ENCODE measurements at regions not wholly inside any gene's neighbourhood (a gene's known extent, or its start where the extent isn't known, plus 50 kb on each side); places are given as distances from the start of the nearest gene placed in this dataset.

- TF ChIP-seq ZNF462 (CRISPR knock-in tag; IDR thresholded peaks at IDR 0.05) (no peak), EZH2phosphoT487 (IDR thresholded peaks at IDR 0.05; ENCODE audit: unreplicated experiment) (no peak), ETS1 (IDR thresholded peaks at IDR 0.05) (no peak)
Observed at GRCh38 chr13:84566780-84567179, 684.5 kb upstream of the SLITRK1 start (continued).

GRCh38 chr13:84563611-84564010 lies 681.3 kb upstream of the SLITRK1 start:
- Histone ChIP-seq H3K4me2 (no peak overlapping the region), H4K20me1 (replicated peaks; ENCODE audit: insufficient read depth) (no peaks in the 10 kb centered on the region), H3K9me2 (ENCODE audit: insufficient read depth) (peaks cover 4% of the 10 kb centered on the region), H3K4me3 (no peak overlapping the region), H3K36me3 (ENCODE audit: insufficient read depth) (no peaks in the 10 kb centered on the region), H3F3A (replicated peaks; ENCODE audit: low read depth) (no peaks in the 10 kb centered on the region), H3K27me3 (ENCODE audit: insufficient read depth) (no peaks in the 10 kb centered on the region), H3K27ac (ENCODE audit: low read depth) (no peak overlapping the region), H3K79me2 (replicated peaks; ENCODE audit: insufficient read depth) (no peaks in the 10 kb centered on the region), H2AFZ (0 out of 2 replicates have a peak overlapping the region, but pooled peaks have one; percentile 6), H3K4me1 (ENCODE audit: insufficient read depth) (no peaks in the 10 kb centered on the region)
- H3K27ac Mint-ChIP-seq = no peak overlapping the region; the same call in 1 of the 2 replicates
- no peak for ATAC-seq
- H3K9me3 Mint-ChIP-seq = peaks cover 21% of the 10 kb centered on the region
- DNase-seq (ENCODE audit: low spot score) = no peak
- no peaks in the 10 kb centered on the region for H3K4me1 Mint-ChIP-seq
- peaks cover 17% of the 10 kb centered on the region for H3K36me3 Mint-ChIP-seq (ENCODE audit: low read depth)
- no peak overlapping the region for H3K4me3 Mint-ChIP-seq
- H3K27me3 Mint-ChIP-seq (ENCODE audit: insufficient read depth, low read depth, poor library complexity) = no peaks in the 10 kb centered on the region
- TF ChIP-seq STAT1 (IDR thresholded peaks at IDR 0.05; ENCODE audit: unreplicated experiment) (no peak), EZH2phosphoT487 (IDR thresholded peaks at IDR 0.05; ENCODE audit: unreplicated experiment) (no peak), CREB1 (CRISPR knock-in tag; IDR thresholded peaks at IDR 0.05; ENCODE audit: low read depth) (no peak), ZNF114 (CRISPR knock-in tag; IDR thresholded peaks at IDR 0.05) (no peak), NANOG (IDR thresholded peaks at IDR 0.05; ENCODE audit: borderline replicate concordance) (no peak), ETS1 (IDR thresholded peaks at IDR 0.05) (no peak), CTCF (conservative IDR thresholded peaks at IDR 0.05; ENCODE audit: low read depth in 2 of 2) (no peak), REST (IDR thresholded peaks at IDR 0.05; ENCODE audit: unreplicated experiment) (no peak), EZH2 (IDR thresholded peaks at IDR 0.05; ENCODE audit: low read depth, unreplicated experiment) (no peak)
